Body of pancreas (tissue), 4 donors: ENCODE measurements at regions not wholly inside any gene's neighbourhood (a gene's known extent, or its start where the extent isn't known, plus 50 kb on each side); places are given as distances from the start of the nearest gene placed in this dataset.

ENCODE experiments used
- POLR2A ChIP-seq, 3 donors: fragments of 450-650 bp; IDR thresholded peaks; one replicate each; pipeline ENCODE4 v1.6.1; 2016; ENCODE audit warnings: antibody characterized with exemption in 3 of 3, mild to moderate bottlenecking in 2 of 3
- TF ChIP-seq, protein P1 (sequence below), 7 experiments: fragments of 450-650 bp in 4 of 7; fragments of 200-600 bp in 3 of 7; sonication (generic) in 3 of 7; IDR thresholded peaks; one replicate each; pipeline ENCODE4 v1.5.1; 2016 to 2019; ENCODE audit warnings: antibody characterized with exemption in 7 of 7

- TF ChIP-seq, protein P1, sequence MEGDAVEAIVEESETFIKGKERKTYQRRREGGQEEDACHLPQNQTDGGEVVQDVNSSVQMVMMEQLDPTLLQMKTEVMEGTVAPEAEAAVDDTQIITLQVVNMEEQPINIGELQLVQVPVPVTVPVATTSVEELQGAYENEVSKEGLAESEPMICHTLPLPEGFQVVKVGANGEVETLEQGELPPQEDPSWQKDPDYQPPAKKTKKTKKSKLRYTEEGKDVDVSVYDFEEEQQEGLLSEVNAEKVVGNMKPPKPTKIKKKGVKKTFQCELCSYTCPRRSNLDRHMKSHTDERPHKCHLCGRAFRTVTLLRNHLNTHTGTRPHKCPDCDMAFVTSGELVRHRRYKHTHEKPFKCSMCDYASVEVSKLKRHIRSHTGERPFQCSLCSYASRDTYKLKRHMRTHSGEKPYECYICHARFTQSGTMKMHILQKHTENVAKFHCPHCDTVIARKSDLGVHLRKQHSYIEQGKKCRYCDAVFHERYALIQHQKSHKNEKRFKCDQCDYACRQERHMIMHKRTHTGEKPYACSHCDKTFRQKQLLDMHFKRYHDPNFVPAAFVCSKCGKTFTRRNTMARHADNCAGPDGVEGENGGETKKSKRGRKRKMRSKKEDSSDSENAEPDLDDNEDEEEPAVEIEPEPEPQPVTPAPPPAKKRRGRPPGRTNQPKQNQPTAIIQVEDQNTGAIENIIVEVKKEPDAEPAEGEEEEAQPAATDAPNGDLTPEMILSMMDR (IDR thresholded peaks at IDR 0.05): no peak
- TF ChIP-seq POLR2A (IDR thresholded peaks at IDR 0.05): no peak
These were observed 86.9 kb upstream of the TMEM161B start for GRCh38 chr5:88355490-88356050.
